BJ (cell line): ENCODE measurements at regions not wholly inside any gene's neighbourhood (a gene's known extent, or its start where the extent isn't known, plus 50 kb on each side); places are given as distances from the start of the nearest gene placed in this dataset.
"Not testable (repeated sequence)": the region's sequence is repeated elsewhere in the genome, so short reads cannot be mapped to it uniquely, and the experiment has no call there.

Experiments
- CTCF ChIA-PET: fragments of 350-600 bp; formaldehyde crosslinking; extraction: SDS; loops from one replicate; lab custom pipeline; 2021; ENCODE audit warnings: antibody characterized with exemption, inconsistent platforms; lab: Yijun Ruan, JAX
- POLR2A ChIA-PET: fragments of 300-600 bp; sonication (Branson Sonifier 250); formaldehyde crosslinking; extraction: SDS; loops from one replicate; lab custom pipeline; 2021; ENCODE audit warnings: antibody characterized with exemption; lab: Charles Lee
- DNase-seq: peaks from one replicate; pipeline ENCODE4 v3.0.0-alpha.2; 2011; ENCODE audit warnings: low read depth
- H3K27me3 ChIP-seq: 2 replicates; pipeline ENCODE4 v1.6.0; 2011; ENCODE audit warnings: low read length; ENCODE audit not compliant: control insufficient read depth, insufficient read depth
- H3K36me3 ChIP-seq: 2 replicates; pipeline ENCODE4 v1.5.1; 2011; ENCODE audit warnings: low read length; ENCODE audit not compliant: control insufficient read depth, insufficient read depth
- H3K4me3 ChIP-seq: 2 replicates; pipeline ENCODE4 v1.5.1; 2011; ENCODE audit warnings: low read depth, mild to moderate bottlenecking, control low read depth, low read length
- TF ChIP-seq, protein P1 (sequence below): IDR thresholded peaks from 2 replicates; pipeline ENCODE4 v1.5.1; 2011; ENCODE audit warnings: low read depth, mild to moderate bottlenecking, control low read depth, inconsistent platforms, low read length, moderate library complexity; ENCODE audit not compliant: insufficient read depth

GRCh38 chr5:84779186-84779585, 394.5 kb upstream of the EDIL3 start:
- Histone ChIP-seq H3K4me3 (no peak overlapping the region), H3K36me3 (no peaks in the 10 kb centered on the region), H3K27me3 (no peaks in the 10 kb centered on the region)
- no peak for DNase-seq
- ChIA-PET POLR2A (no interaction called here), CTCF (no interaction called here)
- TF ChIP-seq, protein P1, sequence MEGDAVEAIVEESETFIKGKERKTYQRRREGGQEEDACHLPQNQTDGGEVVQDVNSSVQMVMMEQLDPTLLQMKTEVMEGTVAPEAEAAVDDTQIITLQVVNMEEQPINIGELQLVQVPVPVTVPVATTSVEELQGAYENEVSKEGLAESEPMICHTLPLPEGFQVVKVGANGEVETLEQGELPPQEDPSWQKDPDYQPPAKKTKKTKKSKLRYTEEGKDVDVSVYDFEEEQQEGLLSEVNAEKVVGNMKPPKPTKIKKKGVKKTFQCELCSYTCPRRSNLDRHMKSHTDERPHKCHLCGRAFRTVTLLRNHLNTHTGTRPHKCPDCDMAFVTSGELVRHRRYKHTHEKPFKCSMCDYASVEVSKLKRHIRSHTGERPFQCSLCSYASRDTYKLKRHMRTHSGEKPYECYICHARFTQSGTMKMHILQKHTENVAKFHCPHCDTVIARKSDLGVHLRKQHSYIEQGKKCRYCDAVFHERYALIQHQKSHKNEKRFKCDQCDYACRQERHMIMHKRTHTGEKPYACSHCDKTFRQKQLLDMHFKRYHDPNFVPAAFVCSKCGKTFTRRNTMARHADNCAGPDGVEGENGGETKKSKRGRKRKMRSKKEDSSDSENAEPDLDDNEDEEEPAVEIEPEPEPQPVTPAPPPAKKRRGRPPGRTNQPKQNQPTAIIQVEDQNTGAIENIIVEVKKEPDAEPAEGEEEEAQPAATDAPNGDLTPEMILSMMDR = no peak

DNA sequence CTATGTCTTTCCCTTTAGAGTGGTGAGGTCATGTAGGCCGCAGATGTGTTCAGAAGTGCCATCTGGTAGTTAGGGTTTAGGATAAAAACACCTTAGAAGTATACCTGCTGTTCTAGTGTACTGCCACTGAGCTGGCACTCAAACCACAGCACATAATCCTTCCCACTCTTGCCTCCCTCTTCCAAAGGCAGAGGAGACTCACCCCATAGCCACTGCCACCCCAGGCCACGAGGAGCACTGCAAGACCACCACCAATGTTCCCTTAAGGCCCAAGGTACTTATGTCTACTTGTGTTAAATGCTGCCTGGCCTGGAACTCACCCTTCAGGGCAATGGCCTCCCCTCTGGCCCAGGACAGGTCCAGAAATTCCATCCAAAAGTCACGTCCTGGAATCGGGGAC, 379.5 kb upstream of the EDIL3 start:
- no peaks in the 10 kb centered on the region for H3K36me3 ChIP-seq
- no peak overlapping the region for H3K4me3 ChIP-seq
- TF ChIP-seq, protein P1 = no peak
- POLR2A ChIA-PET = no interaction called here
- DNase-seq = no peak
- CTCF ChIA-PET = no interaction called here
- H3K27me3 ChIP-seq = no peaks in the 10 kb centered on the region

GRCh38 chr5:84758008-84758407, 373.3 kb upstream of the EDIL3 start:
- ChIA-PET CTCF (no interaction called here), POLR2A (no interaction called here)
- H3K27me3 ChIP-seq = no peaks in the 10 kb centered on the region
- no peaks in the 10 kb centered on the region for H3K36me3 ChIP-seq
- no peak for DNase-seq
- H3K4me3 ChIP-seq = no peak overlapping the region
- TF ChIP-seq, protein P1 = no peak

DNA sequence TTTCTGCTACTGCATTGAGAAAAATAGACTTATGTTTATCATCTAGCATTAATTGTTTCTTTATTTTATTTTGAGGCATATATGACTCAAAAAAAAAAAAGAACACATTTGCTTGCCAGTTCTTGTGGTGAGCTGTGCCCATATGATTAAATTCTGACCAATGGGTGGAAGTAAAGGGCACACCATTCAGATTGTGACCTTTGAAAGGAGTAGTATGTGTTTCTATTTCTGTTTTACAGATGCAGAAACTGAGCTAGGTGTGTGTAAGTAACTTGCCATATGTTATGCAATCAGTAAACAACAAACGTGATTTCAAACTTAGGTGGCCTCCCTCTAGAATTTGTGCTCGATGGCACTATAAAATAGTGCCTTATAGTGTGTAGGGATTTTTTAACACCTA, 368.1 kb upstream of the EDIL3 start:
- no peaks in the 10 kb centered on the region for H3K27me3 ChIP-seq
- TF ChIP-seq, protein P1 = no peak
- CTCF ChIA-PET = no interaction called here
- DNase-seq = no peak
- H3K4me3 ChIP-seq = no peak overlapping the region
- POLR2A ChIA-PET = no interaction called here
- no peaks in the 10 kb centered on the region for H3K36me3 ChIP-seq

GRCh38 chr5:84748313-84748712, 363.6 kb upstream of the EDIL3 start:
- Histone ChIP-seq H3K36me3 (no peaks in the 10 kb centered on the region), H3K27me3 (no peaks in the 10 kb centered on the region), H3K4me3 (no peak overlapping the region)
- TF ChIP-seq, protein P1 = no peak
- POLR2A ChIA-PET = no interaction called here
- no peak for DNase-seq
- CTCF ChIA-PET = no interaction called here

- POLR2A ChIA-PET, DNase-seq, CTCF ChIA-PET, H3K27me3 ChIP-seq, H3K4me3 ChIP-seq, H3K36me3 ChIP-seq: not testable (repeated sequence)
Observed at GRCh38 chr5:84746280-84746679, 361.6 kb upstream of the EDIL3 start.
